Motor neuron (in vitro differentiated cells): ENCODE measurements at regions not wholly inside any gene's neighbourhood (a gene's known extent, or its start where the extent isn't known, plus 50 kb on each side); places are given as distances from the start of the nearest gene placed in this dataset.

Experiments
- ATAC-seq, 8 experiments: fragments of 200-7000 bp; cut with Tn5 transposase; replicated peaks in 6 of 8; 2 replicates each; pipeline ENCODE4 v1.8.0; 2021; ENCODE audit warnings: mild to moderate bottlenecking in 8 of 8, moderate library complexity in 8 of 8
- H3K27ac ChIP-seq, 2 donors: fragments of 250-450 bp; sonication (Bioruptor Pico); 2 replicates each; pipeline ENCODE4 v1.9.0; 2021; ENCODE audit warnings: antibody characterized with exemption in 2 of 2, mild to moderate bottlenecking in 2 of 2, moderate library complexity in 1 of 2
- H3K4me1 ChIP-seq, 2 donors: fragments of 250-450 bp; sonication (Bioruptor Pico); replicated peaks in 1 of 2; 2 replicates each; pipeline ENCODE4 v1.6.1; 2021; ENCODE audit warnings: antibody characterized with exemption in 2 of 2, mild to moderate bottlenecking in 2 of 2, moderate library complexity in 1 of 2
- H3K4me3 ChIP-seq, 5 donors: fragments of 250-450 bp; sonication (Bioruptor Pico); 2 replicates each; pipeline ENCODE4 v1.9.0; 2021; ENCODE audit warnings: antibody characterized with exemption in 5 of 5, mild to moderate bottlenecking in 5 of 5, moderate library complexity in 4 of 5
- WGBS, 10 experiments: fragments of 450-650 bp; shearing (Covaris generic); methylation state at CpG; one replicate each; pipeline ENCODE4 v1.0.0; 2022; 5-methylcytosine and 5-hydroxymethylcytosine counted together
- in situ Hi-C, 9 experiments: fragments of 400-800 bp; cut with MboI; loops; one replicate each; pipeline ENCODE4 v1.15.0; 2021; ENCODE audit warnings: low sequenced_read_pairs in 9 of 9, low pct_unique_long_range_greater_than_20kb in 2 of 9; ENCODE audit not compliant: unreplicated experiment in 9 of 9

DNA sequence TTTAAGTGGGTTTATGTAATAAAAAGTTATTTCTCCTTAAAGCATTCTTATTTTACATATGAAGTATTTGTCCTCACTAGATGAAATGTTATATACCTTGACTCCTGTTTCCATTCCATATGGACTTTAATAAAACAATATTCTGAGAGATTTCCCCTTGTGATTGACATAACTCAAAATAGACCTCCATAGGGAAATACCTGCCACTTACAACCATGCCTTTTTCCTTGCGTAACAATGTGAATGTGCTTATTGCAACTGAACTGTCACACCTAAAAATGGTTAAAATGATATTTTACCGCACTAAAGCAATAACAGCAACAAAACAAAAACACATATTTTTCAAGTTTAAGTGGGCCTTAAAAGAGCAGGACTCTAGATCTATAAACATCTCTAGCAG, 70.3 kb upstream of the TGIF1 start:
- H3K4me1 ChIP-seq: peaks cover 0 to 2% of the 10 kb centered on the region in 2 donors
- no peak overlapping the region for H3K27ac ChIP-seq
- WGBS, 10 experiments: 83 to 100% (median 95%) methylated on average over 1 to 2 of the region's 2 CpGs; no CpG with 5 or more reads in 1 of the 10 experiments
- H3K4me3 ChIP-seq: no peak overlapping the region
- in situ Hi-C loops: no loop called here
- ATAC-seq: no peak

DNA sequence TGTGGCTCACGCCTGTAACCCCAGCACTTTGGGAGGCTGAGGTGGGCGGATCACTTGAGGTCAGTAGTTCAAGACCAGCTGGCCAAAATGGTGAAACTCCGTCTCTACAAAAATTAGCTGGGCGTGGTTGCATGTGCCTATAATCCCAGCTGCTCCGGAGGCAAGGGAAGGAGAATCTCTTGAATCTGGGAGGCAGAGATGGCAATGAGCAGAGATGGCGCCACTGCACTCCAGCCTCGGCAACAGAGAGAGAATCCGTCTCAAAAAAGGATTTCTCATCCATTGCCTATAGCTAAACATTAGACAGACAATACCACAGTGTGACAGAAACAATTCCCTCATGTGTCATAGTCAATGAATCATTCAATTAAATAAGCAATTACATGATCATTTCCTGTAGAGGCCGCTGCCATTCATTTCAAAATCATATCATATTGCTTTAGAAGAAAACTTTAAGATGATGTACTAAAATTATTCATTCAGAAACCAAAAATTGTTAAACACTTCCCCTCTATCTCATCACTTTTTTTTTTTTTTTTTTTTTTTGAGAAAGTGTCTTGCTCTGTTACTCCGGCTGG, 69.5 kb upstream of the TGIF1 start:
- WGBS, 10 experiments: 0 to 79% (median 46%) methylated on average over 1 to 10 of the region's 10 CpGs
- peak in 3 of 8 experiments; percentile 43 to 86 (median 44) for ATAC-seq
- Histone ChIP-seq H3K4me1 (peaks cover 0 to 2% of the 10 kb centered on the region in 2 donors), H3K4me3 (no peak overlapping the region), H3K27ac (no peak overlapping the region)
- in situ Hi-C loops: no loop called here

DNA sequence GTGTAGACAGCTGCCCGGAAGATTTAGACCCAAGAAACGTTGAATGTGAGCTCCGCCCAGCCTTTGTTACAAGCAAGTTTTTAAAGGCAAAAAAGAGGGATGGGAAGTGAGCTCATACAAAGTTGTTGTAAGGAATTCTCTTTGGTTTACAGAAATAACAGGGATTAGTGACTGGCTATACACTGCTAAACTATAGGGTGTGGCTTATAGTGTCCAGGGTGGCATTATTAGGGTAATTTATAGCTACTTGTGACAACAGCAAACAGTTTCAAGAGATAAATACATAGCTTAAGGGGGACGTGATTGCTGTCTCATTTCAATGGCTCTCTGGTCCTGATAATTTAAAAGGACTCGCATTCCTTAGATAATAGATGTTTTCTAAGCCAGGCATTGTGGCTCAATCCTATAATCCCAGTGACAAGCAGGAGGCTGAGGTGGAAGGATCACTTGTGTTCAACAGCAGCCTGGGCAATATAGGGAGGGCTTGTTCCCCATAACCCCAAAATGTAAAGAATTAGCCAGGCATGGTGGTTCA, 66.5 kb upstream of the TGIF1 start:
- peaks cover 0 to 2% of the 10 kb centered on the region in 2 donors for H3K4me1 ChIP-seq
- H3K27ac ChIP-seq: no peak overlapping the region
- H3K4me3 ChIP-seq: no peak overlapping the region
- WGBS, 10 experiments: 25 to 63% (median 47%) methylated on average over 2 to 5 of the region's 5 CpGs; no CpG with 5 or more reads in 2 of the 10 experiments
- ATAC-seq: peak in 7 of 8 experiments; percentile 26 to 82 (median 67)
- in situ Hi-C loops: no loop called here

DNA sequence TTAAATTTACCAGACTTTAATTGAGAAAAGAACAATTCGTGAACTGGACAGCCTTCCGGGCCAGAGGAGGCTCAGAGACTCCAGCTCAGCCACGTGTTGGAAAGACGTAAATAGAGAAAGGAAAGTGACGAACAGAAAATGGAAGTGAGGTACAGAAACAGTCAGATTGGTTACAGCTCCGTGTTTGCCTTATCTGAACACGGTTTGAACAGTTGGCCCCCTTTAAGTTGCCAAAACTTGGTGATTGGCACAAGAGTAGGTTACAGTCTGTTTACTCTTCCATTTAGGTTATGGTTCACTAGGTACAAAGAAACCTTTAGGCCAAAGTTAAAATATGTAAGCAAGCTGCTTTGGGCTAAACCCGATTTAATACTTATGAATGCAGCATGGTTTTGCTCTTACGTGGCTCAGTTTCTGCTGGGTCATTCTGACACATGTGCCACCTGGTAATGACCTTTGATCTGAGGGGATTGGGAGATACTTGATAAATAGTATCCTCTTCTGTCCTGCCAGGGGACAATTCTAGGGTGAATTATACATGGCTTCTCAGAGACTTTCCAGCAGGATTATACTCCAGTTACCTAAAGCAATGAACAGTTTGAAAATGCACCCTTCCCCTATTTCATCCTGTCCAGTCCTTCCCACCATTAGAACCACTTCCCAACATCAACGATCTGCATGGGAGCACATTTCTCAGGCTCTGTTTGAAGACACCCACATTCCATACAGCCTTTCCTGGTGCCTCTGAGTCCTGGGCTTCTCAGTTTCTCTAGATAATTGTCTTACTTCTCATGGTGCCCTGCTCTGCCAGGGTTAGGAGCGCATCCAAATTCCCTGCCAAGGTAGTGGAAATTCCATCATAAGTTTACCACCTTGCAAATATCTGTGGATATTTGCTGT, 65.1 kb upstream of the TGIF1 start:
- in situ Hi-C loops: no loop called here
- H3K4me3 ChIP-seq: no peak overlapping the region
- WGBS, 10 experiments: 66 to 97% (median 89%) methylated on average over 4 to 11 of the region's 11 CpGs
- no peak for ATAC-seq
- no peak overlapping the region for H3K27ac ChIP-seq
- H3K4me1 ChIP-seq: peaks cover 0 to 2% of the 10 kb centered on the region in 2 donors

DNA sequence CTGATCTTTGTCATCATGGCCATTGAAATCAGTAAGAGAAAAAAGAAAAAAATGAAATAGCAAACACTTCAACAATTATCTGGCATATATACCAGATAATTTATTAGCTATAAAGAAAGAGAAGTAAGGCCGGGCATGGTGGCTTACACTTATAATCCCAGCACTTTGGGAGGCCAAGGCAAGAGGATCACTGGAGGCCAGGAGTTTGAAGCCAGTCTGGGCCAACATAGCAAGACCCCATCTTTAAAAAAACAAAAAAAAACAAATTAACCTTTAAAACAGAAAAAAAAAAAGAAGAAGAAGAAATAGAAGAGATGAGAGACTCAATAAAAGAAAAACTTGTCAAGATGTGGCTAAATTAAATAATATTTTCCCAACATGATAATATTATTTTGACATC, 61.6 kb upstream of the TGIF1 start:
- in situ Hi-C loops: no loop called here
- no peak for ATAC-seq
- Histone ChIP-seq H3K27ac (no peak overlapping the region), H3K4me3 (no peak overlapping the region), H3K4me1 (peaks cover 2 to 5% of the 10 kb centered on the region in 2 donors)
- 33 to 100% (median 98%) methylated on average over 1 of the region's 1 CpG; no CpG with 5 or more reads in 2 of the 10 experiments for WGBS, 10 experiments

DNA sequence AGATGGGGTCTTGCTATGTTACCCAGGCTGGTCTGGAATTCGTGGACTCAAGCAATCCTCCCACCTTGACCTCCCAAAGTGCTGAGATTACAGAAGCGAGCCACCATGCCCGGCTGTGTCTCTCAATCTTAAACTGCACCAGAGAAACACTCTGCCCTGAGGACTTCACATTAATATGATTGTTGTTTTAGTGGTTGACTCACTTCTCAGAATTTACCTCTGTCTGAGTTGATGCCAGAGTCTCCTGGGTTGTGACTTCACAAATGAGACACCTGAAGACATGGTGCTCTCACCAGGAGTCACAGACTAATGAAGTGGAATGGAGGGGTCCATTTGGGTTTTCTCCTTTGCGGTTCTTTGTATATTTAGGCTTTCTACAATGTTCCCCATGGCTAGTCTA, 61.0 kb upstream of the TGIF1 start:
- Histone ChIP-seq H3K4me1 (peaks cover 0 to 5% of the 10 kb centered on the region in 2 donors), H3K27ac (no peak overlapping the region), H3K4me3 (no peak overlapping the region)
- no peak for ATAC-seq
- in situ Hi-C loops: no loop called here
- WGBS, 10 experiments: 0 to 87% (median 67%) methylated on average over 1 to 4 of the region's 4 CpGs; no CpG with 5 or more reads in 1 of the 10 experiments

DNA sequence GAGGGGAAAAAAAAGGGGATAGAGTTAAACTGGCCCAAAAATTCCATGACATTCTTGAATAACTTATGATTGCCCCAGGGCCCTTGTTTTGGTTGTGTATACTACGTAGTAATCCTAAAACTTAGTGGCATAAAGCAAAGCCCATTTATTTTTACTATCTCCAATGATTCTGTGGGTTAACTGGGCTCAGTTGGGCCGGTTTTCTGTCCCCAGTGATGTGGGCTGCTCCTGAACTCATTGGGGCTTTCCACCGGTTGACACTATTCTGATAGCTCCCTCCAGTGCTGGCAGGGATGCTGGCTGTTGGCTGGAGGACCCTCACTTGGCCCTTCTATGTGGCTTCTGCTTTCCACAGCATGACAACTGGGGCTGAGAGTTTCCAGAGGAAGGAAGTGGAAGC, 60.0 kb upstream of the TGIF1 start:
- H3K4me1 ChIP-seq: peaks cover 0 to 5% of the 10 kb centered on the region in 2 donors
- no peak overlapping the region for H3K4me3 ChIP-seq
- H3K27ac ChIP-seq: no peak overlapping the region
- no peak for ATAC-seq
- in situ Hi-C loops: no loop called here
- 33 to 100% (median 70%) methylated on average over 1 to 3 of the region's 3 CpGs; no CpG with 5 or more reads in 1 of the 10 experiments for WGBS, 10 experiments

DNA sequence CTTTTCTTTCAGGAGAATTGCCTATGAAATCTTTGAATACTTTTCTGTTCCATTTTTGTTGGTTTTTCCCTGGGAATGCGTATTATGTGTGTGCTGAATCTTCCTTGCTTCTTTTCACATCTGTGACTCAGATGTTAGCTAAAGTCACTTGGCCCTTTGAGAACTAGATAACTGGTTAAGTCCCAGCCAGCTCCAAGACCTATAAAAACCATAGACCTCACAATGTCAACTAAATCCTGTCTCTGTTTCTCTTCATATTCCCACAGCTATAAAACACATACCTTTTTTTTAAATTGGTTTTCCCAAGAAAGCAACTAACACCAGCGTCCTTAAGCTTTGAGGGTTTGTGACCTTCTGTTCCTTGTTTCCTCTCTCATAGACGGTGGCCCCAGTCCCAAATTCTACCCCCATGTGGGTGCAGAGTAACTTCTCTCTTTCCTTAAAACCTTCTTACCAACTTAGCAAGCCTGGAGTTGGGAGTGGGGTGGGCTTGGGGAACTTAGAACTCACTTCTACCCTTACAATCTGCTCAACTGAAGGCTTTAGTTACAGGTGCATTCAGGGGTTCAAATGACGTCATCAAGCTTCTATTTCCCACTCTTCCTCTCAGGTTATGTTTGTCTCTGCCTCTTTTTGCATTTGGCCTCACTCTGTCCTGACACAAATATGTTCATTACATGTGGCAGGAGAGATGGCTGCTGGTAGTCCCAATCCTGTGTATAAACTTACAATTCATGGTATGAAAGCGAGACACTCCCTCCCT, 58.1 kb upstream of the TGIF1 start:
- peak in 1 of 8 experiments; percentile 28 for ATAC-seq
- peaks cover 0 to 5% of the 10 kb centered on the region in 2 donors for H3K4me1 ChIP-seq
- 28 to 94% (median 83%) methylated on average over 2 to 5 of the region's 5 CpGs for WGBS, 10 experiments
- H3K27ac ChIP-seq: no peak overlapping the region
- in situ Hi-C loops: no loop called here
- H3K4me3 ChIP-seq: no peak overlapping the region

DNA sequence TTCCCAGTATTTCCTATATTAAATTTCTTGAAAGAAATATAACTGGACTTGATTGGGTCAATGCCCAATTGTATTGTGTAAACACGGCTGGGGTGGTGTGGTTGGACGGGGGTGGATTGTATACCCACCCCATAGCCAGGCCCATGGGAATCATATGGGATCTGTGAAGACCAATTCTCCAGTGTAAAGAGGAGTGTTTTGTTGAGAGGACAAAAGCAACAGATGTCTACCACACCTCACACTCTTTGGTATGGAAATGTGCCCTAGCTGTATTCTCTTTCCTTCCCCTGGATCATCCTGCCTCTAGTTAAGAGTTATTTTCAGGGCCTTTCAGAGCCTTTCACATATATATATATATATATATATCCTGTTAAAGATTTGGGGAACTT, 57.5 kb upstream of the TGIF1 start:
- H3K4me3 ChIP-seq: no peak overlapping the region
- in situ Hi-C loops: no loop called here
- no peak overlapping the region for H3K27ac ChIP-seq
- WGBS, 10 experiments: 8 to 48% (median 15%) methylated on average over 1 to 2 of the region's 2 CpGs; no CpG with 5 or more reads in 3 of the 10 experiments
- H3K4me1 ChIP-seq: peaks cover 0 to 5% of the 10 kb centered on the region in 2 donors
- ATAC-seq: peak in 5 of 8 experiments; percentile 27 to 74 (median 55)

DNA sequence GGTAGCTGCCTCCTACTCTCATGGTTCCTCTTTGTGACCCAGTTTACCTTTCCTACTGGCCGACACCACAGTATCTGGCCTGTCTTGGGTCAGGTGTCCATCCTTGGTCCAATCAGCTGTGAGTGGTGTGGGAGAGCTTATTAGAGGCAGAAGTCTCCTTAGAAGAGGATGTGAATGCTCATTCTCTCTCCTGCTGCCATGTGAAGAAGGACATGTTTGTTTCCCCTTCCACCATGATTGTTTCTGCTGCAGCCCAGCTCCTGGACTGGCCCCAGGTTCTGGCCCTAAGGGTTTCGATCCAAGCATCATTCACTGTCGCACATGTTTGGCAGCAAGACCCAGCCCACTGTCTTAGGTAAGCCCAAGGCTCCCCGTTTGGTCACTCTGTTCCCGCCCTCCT, 55.3 kb upstream of the TGIF1 start:
- Histone ChIP-seq H3K27ac (no peak overlapping the region), H3K4me3 (no peak overlapping the region), H3K4me1 (peaks cover 0 to 5% of the 10 kb centered on the region in 2 donors)
- in situ Hi-C loops: no loop called here
- ATAC-seq: no peak
- 29 to 100% (median 89%) methylated on average over 1 to 4 of the region's 5 CpGs; no CpG with 5 or more reads in 4 of the 10 experiments for WGBS, 10 experiments

DNA sequence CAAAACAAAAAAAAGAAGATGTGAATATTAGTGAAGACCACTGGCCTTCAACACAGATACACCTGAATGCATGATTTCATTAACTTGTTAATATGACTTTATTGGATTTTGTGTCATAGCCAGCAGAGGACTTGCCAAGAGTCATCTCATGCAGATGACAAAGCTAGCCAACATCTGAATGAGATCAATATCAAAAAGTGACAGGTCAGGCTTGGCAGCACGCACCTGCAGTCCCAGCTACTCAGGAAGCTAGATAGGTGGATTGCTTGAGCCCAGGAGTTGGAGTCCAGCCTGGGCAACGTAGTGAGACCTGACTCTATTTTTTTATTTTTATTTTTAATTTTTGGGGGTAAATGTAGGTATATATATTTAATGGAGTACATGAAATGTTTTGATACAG, 54.5 kb upstream of the TGIF1 start:
- Histone ChIP-seq H3K4me3 (no peak overlapping the region), H3K27ac (no peak overlapping the region), H3K4me1 (peaks cover 0 to 5% of the 10 kb centered on the region in 2 donors)
- ATAC-seq: no peak
- in situ Hi-C loops: no loop called here
- 40 to 100% (median 73%) methylated on average over 1 to 2 of the region's 2 CpGs; no CpG with 5 or more reads in 3 of the 10 experiments for WGBS, 10 experiments

DNA sequence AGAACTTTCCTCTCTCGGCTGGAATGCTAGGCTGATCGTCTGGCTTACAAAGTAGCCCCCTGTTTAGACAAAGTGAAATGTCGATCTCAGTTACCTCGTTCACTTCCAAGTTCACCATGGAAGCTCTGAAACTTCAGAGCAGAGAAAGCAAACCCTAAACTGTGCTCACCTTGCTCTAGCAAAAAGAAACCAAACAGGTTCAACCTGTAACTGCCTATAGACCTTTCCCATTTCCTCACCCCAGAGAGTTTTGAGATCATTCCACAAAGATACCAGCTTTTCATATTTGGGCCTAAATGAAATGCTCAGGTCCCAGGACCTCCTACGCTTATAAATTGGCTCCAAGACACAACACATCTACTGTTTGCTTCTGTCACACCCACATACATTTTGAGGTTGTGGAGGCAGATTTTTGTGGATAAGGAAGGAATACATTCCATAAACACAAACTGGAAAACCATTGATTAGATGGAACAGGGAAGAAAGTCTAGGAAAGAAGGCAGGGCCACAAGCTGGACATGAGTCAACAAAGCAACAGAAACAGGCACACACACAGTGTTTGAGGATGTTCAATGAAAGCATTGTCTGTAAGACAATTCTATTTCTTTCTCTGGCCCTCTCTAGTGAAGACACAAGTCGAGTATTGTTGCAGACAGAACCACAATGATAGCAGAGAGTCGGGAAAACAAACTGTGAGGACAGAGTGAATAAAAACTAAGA, 52.8 kb upstream of the TGIF1 start:
- in situ Hi-C loops: no loop called here

More for the DNA sequence above, 52.8 kb upstream of the TGIF1 start:
- ATAC-seq: no peak
- H3K4me3 ChIP-seq: no peak overlapping the region
- H3K27ac ChIP-seq: no peak overlapping the region
- H3K4me1 ChIP-seq: peaks cover 0 to 3% of the 10 kb centered on the region in 2 donors
- WGBS, 10 experiments: 35 to 93% (median 72%) methylated on average over 3 to 7 of the region's 7 CpGs; no CpG with 5 or more reads in 2 of the 10 experiments
